ENCODE measurements at regions not wholly inside any gene's neighbourhood (a gene's known extent, or its start where the extent isn't known, plus 50 kb on each side); places are given as distances from the start of the nearest gene placed in this dataset.

- DNase-seq (ENCODE audit: low spot score), result no peak
Measured at GRCh38 chr11:104655066-104655465, 243.2 kb downstream of the CASP12 start.

GRCh38 chr11:104654181-104654813, 244.0 kb downstream of the CASP12 start:
- DNase-seq (ENCODE audit: low spot score), result no peak

GRCh38 chr11:104653407-104653806, 244.9 kb downstream of the CASP12 start:
- DNase-seq (ENCODE audit: low spot score), result peak; percentile 70

GRCh38 chr11:104652996-104653395, 245.3 kb downstream of the CASP12 start:
- no peak for DNase-seq (ENCODE audit: low spot score)

GRCh38 chr11:104650234-104650633, 248.0 kb downstream of the CASP12 start:
- no peak for DNase-seq (ENCODE audit: low spot score)

- no peak for DNase-seq (ENCODE audit: low spot score)
Measured at GRCh38 chr11:104649002-104649401, 249.3 kb downstream of the CASP12 start.

GRCh38 chr11:104645261-104646222, 252.7 kb downstream of the CASP12 start:
- no peak for DNase-seq (ENCODE audit: low spot score)

GRCh38 chr11:104637662-104638170, 260.5 kb downstream of the CASP12 start:
- no peak for DNase-seq (ENCODE audit: low spot score)

- no peak for DNase-seq (ENCODE audit: low spot score)
Measured at GRCh38 chr11:104633226-104633625, 265.0 kb downstream of the CASP12 start.

GRCh38 chr11:104630352-104630751, 267.9 kb downstream of the CASP12 start:
- no peak for DNase-seq (ENCODE audit: low spot score)

GRCh38 chr11:104625246-104625645, 273.0 kb downstream of the CASP12 start:
- no peak for DNase-seq (ENCODE audit: low spot score)

- DNase-seq (ENCODE audit: low spot score), result no peak
Measured at GRCh38 chr11:104624021-104624420, 274.2 kb downstream of the CASP12 start.

- DNase-seq (ENCODE audit: low spot score), result no peak
Measured at GRCh38 chr11:104623518-104623917, 274.7 kb downstream of the CASP12 start.

GRCh38 chr11:104620991-104621390, 277.3 kb downstream of the CASP12 start:
- DNase-seq (ENCODE audit: low spot score), result no peak

- no peak for DNase-seq (ENCODE audit: low spot score)
Measured at GRCh38 chr11:104619751-104620150, 278.5 kb downstream of the CASP12 start.

GRCh38 chr11:104618954-104619353, 279.3 kb downstream of the CASP12 start:
- no peak for DNase-seq (ENCODE audit: low spot score)

GRCh38 chr11:104614961-104615360, 283.3 kb downstream of the CASP12 start:
- DNase-seq (ENCODE audit: low spot score), result no peak

- no peak for DNase-seq (ENCODE audit: low spot score)
Measured at GRCh38 chr11:104614117-104614680, 284.1 kb downstream of the CASP12 start.

GRCh38 chr11:104610635-104611034, 287.6 kb downstream of the CASP12 start:
- no peak for DNase-seq (ENCODE audit: low spot score)

GRCh38 chr11:104609311-104610085, 288.8 kb downstream of the CASP12 start:
- DNase-seq (ENCODE audit: low spot score), result peak; percentile 40

GRCh38 chr11:104602643-104603042, 295.6 kb downstream of the CASP12 start:
- DNase-seq (ENCODE audit: low spot score), result no peak
